B cell (primary cell): ENCODE measurements at regions not wholly inside any gene's neighbourhood (a gene's known extent, or its start where the extent isn't known, plus 50 kb on each side); places are given as distances from the start of the nearest gene placed in this dataset.

Experiments
- ATAC-seq: fragments of 200-7000 bp; cut with Tn5 transposase; one replicate; pipeline ENCODE4 v1.10.0; 2021; ENCODE audit warnings: low read depth, mild to moderate bottlenecking, moderate number of reproducible peaks, moderate library complexity
- CTCF ChIA-PET: fragments of 350-600 bp; sonication (Branson Sonifier 250); formaldehyde crosslinking; loops from one replicate; lab custom pipeline; 2021; ENCODE audit warnings: antibody characterized with exemption, inconsistent platforms; lab: Charles Lee
- POLR2A ChIA-PET: fragments of 350-600 bp; sonication (Branson Sonifier 250); formaldehyde crosslinking; loops from one replicate; lab custom pipeline; 2021; ENCODE audit warnings: antibody characterized with exemption; lab: Charles Lee
- DNase-seq: peaks from one replicate; pipeline ENCODE4 v3.0.0; 2013
- H2AFZ ChIP-seq: 2 replicates; pipeline ENCODE4 v1.6.1; 2012; ENCODE audit warnings: mild to moderate bottlenecking, low read depth, low read length; ENCODE audit not compliant: insufficient read depth, poor library complexity, severe bottlenecking
- H3K27ac ChIP-seq, 2 donors: 1 replicate in 1 of 2; 2 replicates in 1 of 2; pipeline ENCODE4 v1.5.1; 2012 to 2013; ENCODE audit warnings: low read length in 2 of 2, mild to moderate bottlenecking in 2 of 2, moderate library complexity in 1 of 2
- H3K27me3 ChIP-seq, 4 experiments: fragments of 200-600 bp in 1 of 4; sonication (generic) in 1 of 4; replicated peaks in 1 of 4; 1 replicate in 2 of 4; 2 replicates in 2 of 4; pipeline versions ENCODE4 v1.6.1 to v1.7.0; 2013 to 2016; ENCODE audit warnings: low read length in 3 of 4, mild to moderate bottlenecking in 2 of 4, mixed read lengths in 1 of 4, moderate library complexity in 1 of 4; ENCODE audit not compliant: insufficient read depth in 4 of 4, control insufficient read depth in 3 of 4; ENCODE audit errors: control extremely low read depth in 1 of 4
- H3K36me3 ChIP-seq, 2 experiments: replicated peaks in 1 of 2; 1 replicate in 1 of 2; 2 replicates in 1 of 2; pipeline versions ENCODE4 v1.6.1 to v1.7.1; 2013; ENCODE audit warnings: low read length in 1 of 2; ENCODE audit not compliant: insufficient read depth in 2 of 2, control insufficient read depth in 1 of 2; ENCODE audit errors: control extremely low read depth in 1 of 2, extremely low read depth in 1 of 2
- H3K4me1 ChIP-seq, 2 donors: fragments of 200-600 bp in 1 of 2; sonication (generic) in 1 of 2; 1 replicate in 1 of 2; 2 replicates in 1 of 2; pipeline versions ENCODE4 v1.5.1 to v1.6.1; 2013 to 2017; ENCODE audit warnings: low read length in 2 of 2; ENCODE audit not compliant: control insufficient read depth in 2 of 2, insufficient read depth in 2 of 2
- H3K4me2 ChIP-seq: replicated peaks from 2 replicates; pipeline ENCODE3; 2012; ENCODE audit warnings: mild to moderate bottlenecking, low read depth, low read length; ENCODE audit not compliant: poor library complexity, severe bottlenecking
- H3K4me3 ChIP-seq, 5 experiments: fragments of 200-600 bp in 1 of 5; sonication (generic) in 1 of 5; 1 replicate in 3 of 5; 2 replicates in 2 of 5; pipeline versions ENCODE4 v1.5.1 to v1.7.0; 2011 to 2016; ENCODE audit warnings: low read length in 4 of 5, mild to moderate bottlenecking in 4 of 5, low read depth in 2 of 5, control low read depth in 1 of 5, moderate library complexity in 1 of 5; ENCODE audit not compliant: insufficient read depth in 1 of 5; ENCODE audit errors: control extremely low read depth in 1 of 5, extremely low read depth in 1 of 5
- H3K79me2 ChIP-seq: fragments of 200-600 bp; sonication (generic); one replicate; pipeline ENCODE4 v1.6.0; 2016; ENCODE audit warnings: low read length; ENCODE audit not compliant: control insufficient read depth, insufficient read depth
- H3K9ac ChIP-seq: fragments of 200-600 bp; sonication (generic); 2 replicates; pipeline ENCODE4 v1.6.1; 2017; ENCODE audit warnings: mild to moderate bottlenecking, low read length, moderate library complexity
- H3K9me3 ChIP-seq, 3 donors: one replicate each; pipeline versions ENCODE4 v1.6.1 to v1.7.1; 2013; ENCODE audit warnings: low read length in 2 of 3; ENCODE audit not compliant: control insufficient read depth in 2 of 3, insufficient read depth in 1 of 3; ENCODE audit errors: control extremely low read depth in 1 of 3
- H4K20me1 ChIP-seq: 2 replicates; pipeline ENCODE4 v1.6.0; 2012; ENCODE audit warnings: mild to moderate bottlenecking, low read length; ENCODE audit not compliant: insufficient read depth, control insufficient read depth, poor library complexity, severe bottlenecking
- H3K27ac Mint-ChIP-seq: one replicate; pipeline ENCODE4 v1.8.0; 2021; ENCODE audit warnings: mixed read lengths
- H3K27me3 Mint-ChIP-seq: one replicate; pipeline ENCODE4 v1.8.0; 2021; ENCODE audit warnings: mixed read lengths
- H3K4me1 Mint-ChIP-seq: one replicate; pipeline ENCODE4 v1.8.0; 2021; ENCODE audit warnings: mixed read lengths
- H3K4me3 Mint-ChIP-seq: one replicate; pipeline ENCODE4 v1.8.0; 2021; ENCODE audit warnings: mixed read lengths
- H3K9me3 Mint-ChIP-seq: one replicate; pipeline ENCODE4 v1.8.0; 2022; ENCODE audit warnings: mixed read lengths; ENCODE audit not compliant: insufficient read depth
- EZH2 ChIP-seq: IDR thresholded peaks from 2 replicates; pipeline ENCODE4 v1.6.1; 2012; ENCODE audit warnings: borderline replicate concordance, low read depth, mild to moderate bottlenecking, moderate library complexity, low read length; ENCODE audit not compliant: insufficient read depth, poor library complexity, severe bottlenecking
- WGBS: methylation state at CpG from one replicate; pipeline ENCODE4 v1.1.5; 2013; ENCODE audit warnings: missing lambda C conversion rate; ENCODE audit not compliant: insufficient coverage; 5-methylcytosine and 5-hydroxymethylcytosine counted together
- intact Hi-C: fragments of 100-400 bp; cut with micrococcal nuclease; formaldehyde crosslinking; loops from one replicate; pipeline ENCODE4 v1.10.0; 2022
- TF ChIP-seq, protein P1 (sequence below): fragments of 200-600 bp; IDR thresholded peaks from one replicate; pipeline ENCODE4 v1.8.0; 2022; ENCODE audit warnings: antibody characterized with exemption, mild to moderate bottlenecking

DNA sequence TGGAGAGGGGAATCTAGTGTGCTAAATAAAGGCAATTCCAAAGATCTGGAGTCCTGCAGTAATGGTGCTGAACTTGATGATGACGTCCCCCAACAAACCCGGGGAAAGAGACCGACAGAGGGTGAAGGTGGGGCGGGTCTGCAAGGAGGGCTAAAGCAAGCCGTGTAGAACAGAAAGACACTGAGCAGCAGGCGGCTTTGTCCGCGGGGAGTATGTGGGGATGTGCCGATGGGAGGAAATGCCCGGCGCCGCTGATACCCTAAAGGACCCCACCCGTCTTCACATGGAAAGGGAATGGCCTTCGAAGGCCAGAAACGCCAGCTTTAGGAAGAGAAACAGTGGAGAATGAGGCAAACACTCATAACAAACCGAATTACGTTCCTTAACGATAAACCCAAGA is 528.9 kb downstream of the ZNF674 start:
- no peaks in the 10 kb centered on the region for H3K79me2 ChIP-seq
- H3K9ac ChIP-seq = no peak overlapping the region
- no peaks in the 10 kb centered on the region for H3K36me3 ChIP-seq
- WGBS = 91% methylated on average over 4 of the region's 18 CpGs
- no peak overlapping the region for H3K4me3 Mint-ChIP-seq
- no peak for DNase-seq
- H3K4me3 ChIP-seq = no peak overlapping the region
- ATAC-seq = no peak
- H3K9me3 ChIP-seq = no peaks in the 10 kb centered on the region
- no peaks in the 10 kb centered on the region for H3K9me3 Mint-ChIP-seq
- TF ChIP-seq EZH2 = no peak
- TF ChIP-seq, protein P1, sequence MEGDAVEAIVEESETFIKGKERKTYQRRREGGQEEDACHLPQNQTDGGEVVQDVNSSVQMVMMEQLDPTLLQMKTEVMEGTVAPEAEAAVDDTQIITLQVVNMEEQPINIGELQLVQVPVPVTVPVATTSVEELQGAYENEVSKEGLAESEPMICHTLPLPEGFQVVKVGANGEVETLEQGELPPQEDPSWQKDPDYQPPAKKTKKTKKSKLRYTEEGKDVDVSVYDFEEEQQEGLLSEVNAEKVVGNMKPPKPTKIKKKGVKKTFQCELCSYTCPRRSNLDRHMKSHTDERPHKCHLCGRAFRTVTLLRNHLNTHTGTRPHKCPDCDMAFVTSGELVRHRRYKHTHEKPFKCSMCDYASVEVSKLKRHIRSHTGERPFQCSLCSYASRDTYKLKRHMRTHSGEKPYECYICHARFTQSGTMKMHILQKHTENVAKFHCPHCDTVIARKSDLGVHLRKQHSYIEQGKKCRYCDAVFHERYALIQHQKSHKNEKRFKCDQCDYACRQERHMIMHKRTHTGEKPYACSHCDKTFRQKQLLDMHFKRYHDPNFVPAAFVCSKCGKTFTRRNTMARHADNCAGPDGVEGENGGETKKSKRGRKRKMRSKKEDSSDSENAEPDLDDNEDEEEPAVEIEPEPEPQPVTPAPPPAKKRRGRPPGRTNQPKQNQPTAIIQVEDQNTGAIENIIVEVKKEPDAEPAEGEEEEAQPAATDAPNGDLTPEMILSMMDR = no peak
- H3K4me2 ChIP-seq = no peak overlapping the region
- H4K20me1 ChIP-seq = no peaks in the 10 kb centered on the region
- H3K27me3 Mint-ChIP-seq = no peaks in the 10 kb centered on the region
- ChIA-PET CTCF (no interaction called here), POLR2A (no interaction called here)
- H3K27ac ChIP-seq = no peak overlapping the region
- no peak overlapping the region for H3K27ac Mint-ChIP-seq
- H2AFZ ChIP-seq = no peak overlapping the region
- H3K27me3 ChIP-seq = peaks cover 0 to 3% (median 0%) of the 10 kb centered on the region in 4 experiments
- intact Hi-C loops = no loop called here
- H3K4me1 Mint-ChIP-seq = no peaks in the 10 kb centered on the region
- no peaks in the 10 kb centered on the region for H3K4me1 ChIP-seq

DNA sequence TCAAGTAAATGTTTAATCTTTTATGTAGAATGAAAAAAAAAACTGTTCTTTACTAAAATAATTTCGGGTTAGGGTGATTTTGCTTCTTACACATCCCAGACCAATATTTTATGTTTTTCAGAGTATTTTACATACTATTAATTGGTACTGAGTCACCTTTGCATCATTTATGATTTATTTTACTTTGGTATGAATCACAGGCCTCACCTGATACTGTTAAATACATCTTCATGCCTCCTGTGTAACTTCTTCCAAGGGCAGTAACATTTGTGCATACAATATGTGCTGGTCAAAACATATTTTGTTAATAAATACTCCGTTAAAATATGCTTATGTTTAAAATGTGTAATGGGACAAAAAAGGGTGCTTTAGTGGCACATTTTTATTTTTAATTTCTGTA is 529.6 kb downstream of the ZNF674 start:
- ChIA-PET CTCF (no interaction called here), POLR2A (no interaction called here)
- Histone ChIP-seq H3K4me3 (no peak overlapping the region), H3K36me3 (no peaks in the 10 kb centered on the region), H3K9ac (no peak overlapping the region), H2AFZ (no peak overlapping the region), H3K27me3 (peaks cover 0 to 3% (median 0%) of the 10 kb centered on the region in 4 experiments), H3K27ac (no peak overlapping the region), H3K79me2 (no peaks in the 10 kb centered on the region), H3K4me2 (no peak overlapping the region), H3K4me1 (no peaks in the 10 kb centered on the region), H4K20me1 (no peaks in the 10 kb centered on the region), H3K9me3 (no peaks in the 10 kb centered on the region)
- no peaks in the 10 kb centered on the region for H3K9me3 Mint-ChIP-seq
- H3K27me3 Mint-ChIP-seq = no peaks in the 10 kb centered on the region
- TF ChIP-seq EZH2 = no peak
- TF ChIP-seq, protein P1 = no peak
- WGBS = no CpG with 5 or more reads among the region's 2 CpGs
- no peak for ATAC-seq
- intact Hi-C loops = no loop called here
- DNase-seq = no peak
- H3K4me3 Mint-ChIP-seq = no peak overlapping the region
- H3K4me1 Mint-ChIP-seq = no peaks in the 10 kb centered on the region
- H3K27ac Mint-ChIP-seq = no peak overlapping the region
